Naive thymus-derived CD8-positive, alpha-beta T cell (primary cell): ENCODE measurements at regions not wholly inside any gene's neighbourhood (a gene's known extent, or its start where the extent isn't known, plus 50 kb on each side); places are given as distances from the start of the nearest gene placed in this dataset.

Experiments used
- ATAC-seq, 2 donors: fragments of 150-1000 bp; cut with Tn5 transposase in 1 of 2; sonication (Bioruptor Pico), chemical (Tn5 transposase) in 1 of 2; 1 replicate in 1 of 2; 2 replicates in 1 of 2; pipeline ENCODE4 v1.10.0; 2021; ENCODE audit warnings: mild to moderate bottlenecking in 2 of 2, moderate library complexity in 2 of 2
- POLR2A ChIA-PET: fragments of 350-600 bp; sonication (Branson Sonifier 250); formaldehyde crosslinking; loops from one replicate; lab custom pipeline; 2021; ENCODE audit warnings: antibody characterized with exemption; lab: Charles Lee
- DNase-seq, 10 donors: peaks; one replicate each; pipeline versions ENCODE4 v3.0.0 to v3.0.0-alpha.2; 2020 to 2022
- H3K27ac Mint-ChIP-seq, 10 donors: one replicate each; pipeline ENCODE4 v1.8.0; 2020 to 2022; ENCODE audit warnings: mild to moderate bottlenecking in 10 of 10, mixed read lengths in 10 of 10, moderate library complexity in 4 of 10, inconsistent platforms in 1 of 10
- H3K27me3 Mint-ChIP-seq, 5 donors: one replicate each; pipeline ENCODE4 v1.8.0; 2021 to 2022; ENCODE audit warnings: mixed read lengths in 5 of 5
- H3K36me3 Mint-ChIP-seq, 3 donors: one replicate each; pipeline ENCODE4 v1.8.0; 2020 to 2022; ENCODE audit warnings: mixed read lengths in 3 of 3, mild to moderate bottlenecking in 2 of 3, inconsistent platforms in 1 of 3
- H3K4me1 Mint-ChIP-seq, 4 donors: one replicate each; pipeline ENCODE4 v1.8.0; 2021 to 2022; ENCODE audit warnings: mixed read lengths in 4 of 4
- H3K4me3 Mint-ChIP-seq, 10 donors: one replicate each; pipeline ENCODE4 v1.8.0; 2020 to 2022; ENCODE audit warnings: mild to moderate bottlenecking in 10 of 10, mixed read lengths in 10 of 10, moderate library complexity in 6 of 10, inconsistent platforms in 1 of 10
- H3K9me3 Mint-ChIP-seq, 9 donors: one replicate each; pipeline ENCODE4 v1.8.0; 2020 to 2022; ENCODE audit warnings: mixed read lengths in 9 of 9, mild to moderate bottlenecking in 3 of 9, inconsistent platforms in 1 of 9, moderate library complexity in 1 of 9

DNA sequence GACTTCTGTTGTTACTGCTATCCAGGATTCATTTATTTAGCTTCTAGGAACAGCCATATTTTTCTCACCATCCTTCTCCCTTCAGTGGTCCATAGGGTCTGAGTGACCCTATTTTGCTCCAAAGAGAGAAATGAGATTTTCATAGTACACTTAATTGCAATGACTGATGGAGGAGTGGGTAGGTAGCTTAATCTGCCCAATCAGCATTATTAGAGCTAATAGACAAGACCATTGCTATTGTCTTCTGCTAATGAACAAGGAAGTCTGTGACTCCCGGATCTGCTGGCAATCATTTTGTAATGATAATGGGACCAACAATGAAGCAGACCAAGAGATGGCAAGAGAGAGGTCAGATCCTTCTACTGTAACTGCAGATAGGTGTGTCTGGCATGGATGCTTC lies 271.4 kb upstream of the SLC7A11 start:
- no peak overlapping the region for H3K27ac Mint-ChIP-seq
- ATAC-seq = no peak
- no peak for DNase-seq
- POLR2A ChIA-PET = no interaction called here
- peaks cover 2 to 9% (median 3%) of the 10 kb centered on the region in 5 donors for H3K27me3 Mint-ChIP-seq
- no peaks in the 10 kb centered on the region for H3K9me3 Mint-ChIP-seq
- H3K36me3 Mint-ChIP-seq = no peaks in the 10 kb centered on the region
- no peak overlapping the region for H3K4me3 Mint-ChIP-seq
- no peaks in the 10 kb centered on the region for H3K4me1 Mint-ChIP-seq

DNA sequence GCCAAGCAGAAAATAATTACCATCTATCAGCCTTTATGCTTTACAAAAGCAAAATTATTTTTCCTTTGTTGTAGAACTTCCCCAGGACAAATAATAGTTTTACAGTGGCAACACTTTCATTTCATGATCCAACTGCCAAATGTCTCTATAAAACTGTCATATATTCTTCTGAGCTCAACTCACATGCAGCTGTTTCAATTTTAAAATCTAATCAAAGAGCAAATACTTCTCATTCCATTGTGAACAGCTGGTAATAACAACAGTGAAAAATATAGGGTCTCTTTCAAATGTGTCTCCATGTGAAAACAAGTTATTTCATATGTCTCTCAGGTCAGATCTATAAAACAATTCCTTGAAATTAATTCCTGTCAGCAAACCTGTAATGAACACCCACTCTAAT lies 270.6 kb upstream of the SLC7A11 start:
- H3K4me1 Mint-ChIP-seq = no peaks in the 10 kb centered on the region
- no peak overlapping the region for H3K27ac Mint-ChIP-seq
- DNase-seq (no peak), ATAC-seq (no peak)
- H3K9me3 Mint-ChIP-seq = peaks cover 0 to 3% (median 0%) of the 10 kb centered on the region in 9 donors
- POLR2A ChIA-PET = no interaction called here
- H3K36me3 Mint-ChIP-seq = no peaks in the 10 kb centered on the region
- no peak overlapping the region for H3K4me3 Mint-ChIP-seq
- H3K27me3 Mint-ChIP-seq = peaks cover 0 to 17% (median 4%) of the 10 kb centered on the region in 5 donors

DNA sequence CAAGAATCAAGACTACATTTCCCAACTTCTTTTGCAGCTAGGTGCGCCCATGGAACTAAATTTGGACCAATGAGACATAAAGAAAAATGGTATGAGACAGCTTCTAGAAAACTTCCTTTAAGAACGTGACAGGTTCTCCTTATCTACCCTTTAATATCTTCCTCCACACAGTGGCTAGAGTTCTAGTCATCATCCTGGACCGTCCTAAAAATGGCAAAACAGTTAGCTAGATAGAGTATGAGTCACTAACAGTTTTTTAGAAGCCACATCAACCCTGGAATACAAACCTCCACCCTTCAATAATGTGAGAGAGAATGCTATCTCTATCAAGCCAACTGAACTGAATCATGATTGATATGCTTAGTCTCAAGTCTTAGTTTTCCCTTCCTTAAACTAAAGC lies 267.9 kb upstream of the SLC7A11 start:
- Mint-ChIP-seq H3K36me3 (peaks cover 0 to 4% (median 2%) of the 10 kb centered on the region in 3 donors), H3K4me3 (no peak overlapping the region), H3K4me1 (no peaks in the 10 kb centered on the region), H3K27ac (no peak overlapping the region), H3K27me3 (peaks cover 0 to 26% (median 6%) of the 10 kb centered on the region in 5 donors), H3K9me3 (peaks cover 0 to 16% (median 10%) of the 10 kb centered on the region in 9 donors)
- DNase-seq (no peak), ATAC-seq (no peak)
- POLR2A ChIA-PET = no interaction called here

DNA sequence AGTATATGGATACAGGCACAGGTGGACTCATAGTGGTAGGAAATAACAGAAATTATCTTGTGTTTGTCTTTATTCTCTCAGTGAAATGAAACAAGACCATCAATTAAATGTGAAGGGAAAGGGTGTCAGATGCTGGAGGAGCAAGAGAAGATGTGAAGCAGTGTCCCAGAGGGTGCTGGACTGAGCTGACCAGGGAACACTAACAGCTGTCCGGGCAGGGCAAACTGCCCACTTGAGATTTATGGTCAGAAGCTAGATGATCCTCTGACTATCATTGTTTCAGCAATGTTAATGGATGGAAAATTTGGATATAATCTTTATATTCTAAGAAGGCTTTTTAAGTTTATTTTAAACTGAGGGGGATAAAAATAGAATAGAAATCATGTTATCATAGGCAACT lies 267.2 kb upstream of the SLC7A11 start:
- POLR2A ChIA-PET = no interaction called here
- Mint-ChIP-seq H3K4me3 (no peak overlapping the region), H3K27ac (no peak overlapping the region), H3K27me3 (peaks cover 0 to 26% (median 6%) of the 10 kb centered on the region in 5 donors), H3K9me3 (peaks cover 0 to 19% (median 11%) of the 10 kb centered on the region in 9 donors), H3K4me1 (no peaks in the 10 kb centered on the region), H3K36me3 (peaks cover 0 to 4% (median 2%) of the 10 kb centered on the region in 3 donors)
- no peak for ATAC-seq
- no peak for DNase-seq

DNA sequence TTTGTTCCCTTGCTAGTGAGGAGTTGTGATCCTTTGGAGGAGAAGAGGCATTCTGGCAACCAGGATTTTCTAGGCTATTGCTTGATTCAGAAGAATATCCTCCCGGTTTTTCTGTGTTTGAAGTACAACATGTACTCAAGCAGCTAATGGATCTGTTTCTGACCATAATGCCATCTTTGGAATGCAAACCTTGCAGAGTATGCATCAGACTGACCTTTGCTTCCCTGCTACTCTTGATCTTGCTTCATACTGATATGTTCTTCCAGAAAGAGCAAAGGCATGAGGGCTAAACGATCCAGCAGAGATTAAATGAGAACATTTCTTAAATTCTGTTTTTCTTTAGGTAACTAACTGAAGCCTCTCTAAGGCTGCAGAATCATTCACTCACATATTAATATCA lies 265.4 kb upstream of the SLC7A11 start:
- Mint-ChIP-seq H3K27ac (no peak overlapping the region), H3K4me3 (no peak overlapping the region), H3K4me1 (no peaks in the 10 kb centered on the region), H3K36me3 (peaks cover 0 to 4% (median 2%) of the 10 kb centered on the region in 3 donors), H3K27me3 (peaks cover 0 to 30% (median 6%) of the 10 kb centered on the region in 5 donors), H3K9me3 (peaks cover 0 to 32% (median 18%) of the 10 kb centered on the region in 9 donors)
- ATAC-seq = no peak
- POLR2A ChIA-PET = no interaction called here
- DNase-seq = no peak

DNA sequence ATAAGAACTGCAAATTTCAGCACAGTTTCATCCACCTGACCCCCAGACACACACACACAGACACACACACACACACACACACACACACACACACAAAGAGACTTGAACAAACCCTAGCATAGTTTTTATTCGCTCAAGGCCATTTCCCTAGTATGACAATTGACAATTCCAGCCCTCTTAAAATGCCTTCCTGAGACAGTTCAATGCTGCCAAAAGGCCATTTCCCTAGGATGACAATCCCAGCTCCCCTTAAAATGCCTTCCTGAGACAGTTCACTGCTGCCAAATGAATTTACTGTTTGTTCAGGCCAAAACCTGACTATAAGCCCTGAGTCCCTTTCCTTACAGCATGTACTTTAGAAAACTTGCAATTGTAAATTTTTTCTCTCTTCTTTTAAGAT lies 259.5 kb upstream of the SLC7A11 start:
- Mint-ChIP-seq H3K4me3 (no peak overlapping the region), H3K4me1 (no peaks in the 10 kb centered on the region), H3K36me3 (peaks cover 0 to 11% (median 2%) of the 10 kb centered on the region in 3 donors), H3K9me3 (peaks cover 4 to 58% (median 23%) of the 10 kb centered on the region in 9 donors), H3K27ac (no peak overlapping the region), H3K27me3 (peaks cover 0 to 7% (median 0%) of the 10 kb centered on the region in 5 donors)
- POLR2A ChIA-PET = no interaction called here
- no peak for ATAC-seq
- DNase-seq = no peak

DNA sequence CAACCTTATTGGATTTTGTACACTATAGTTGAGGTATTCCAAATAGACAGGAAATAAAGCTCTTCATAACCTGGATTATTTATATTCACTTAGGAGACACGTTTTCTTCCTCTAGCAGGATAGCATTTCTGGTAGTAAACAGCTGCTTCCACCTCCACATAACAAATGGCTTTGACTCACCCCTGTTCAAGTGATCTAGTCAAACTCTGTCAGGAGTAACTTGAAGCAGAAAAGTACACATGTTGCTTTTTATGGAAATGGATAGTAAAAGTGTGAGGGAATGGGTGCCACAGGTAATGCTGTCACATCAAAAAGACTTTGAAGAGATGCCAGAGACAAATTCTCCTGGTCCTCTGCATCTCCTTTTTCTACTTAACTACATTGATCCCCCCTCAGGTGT lies 258.7 kb upstream of the SLC7A11 start:
- DNase-seq (no peak), ATAC-seq (no peak)
- Mint-ChIP-seq H3K27ac (no peak overlapping the region), H3K36me3 (peaks cover 0 to 11% (median 2%) of the 10 kb centered on the region in 3 donors), H3K9me3 (peaks cover 4 to 51% (median 23%) of the 10 kb centered on the region in 9 donors), H3K4me3 (no peak overlapping the region), H3K27me3 (peaks cover 0 to 7% (median 0%) of the 10 kb centered on the region in 5 donors), H3K4me1 (no peaks in the 10 kb centered on the region)
- POLR2A ChIA-PET = no interaction called here

DNA sequence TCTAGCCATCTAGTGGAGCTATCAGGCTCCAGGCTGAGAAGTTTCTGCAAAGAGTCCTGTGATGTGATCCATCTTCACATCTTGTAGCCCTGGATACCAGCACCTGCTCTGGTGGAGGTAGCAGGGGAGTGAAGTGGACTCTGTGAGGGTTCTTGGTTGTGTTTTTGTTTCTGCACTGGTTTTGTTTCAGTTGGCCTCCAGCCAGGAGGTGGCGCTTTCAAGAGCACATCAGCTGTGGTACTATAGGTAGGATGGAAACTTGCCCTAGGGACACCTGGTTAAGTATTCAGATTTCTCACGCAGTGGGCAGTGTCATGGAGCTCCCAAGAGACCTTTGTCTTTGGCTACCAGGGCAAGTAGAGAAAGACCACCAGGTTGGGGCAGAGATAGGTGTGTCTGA lies 257.5 kb upstream of the SLC7A11 start:
- Mint-ChIP-seq H3K9me3 (peaks cover 4 to 41% (median 20%) of the 10 kb centered on the region in 9 donors), H3K36me3 (peaks cover 0 to 7% (median 0%) of the 10 kb centered on the region in 3 donors), H3K27me3 (peaks cover 0 to 4% (median 0%) of the 10 kb centered on the region in 5 donors), H3K4me1 (no peaks in the 10 kb centered on the region), H3K27ac (no peak overlapping the region), H3K4me3 (no peak overlapping the region)
- POLR2A ChIA-PET = no interaction called here
- no peak for ATAC-seq
- DNase-seq = no peak

DNA sequence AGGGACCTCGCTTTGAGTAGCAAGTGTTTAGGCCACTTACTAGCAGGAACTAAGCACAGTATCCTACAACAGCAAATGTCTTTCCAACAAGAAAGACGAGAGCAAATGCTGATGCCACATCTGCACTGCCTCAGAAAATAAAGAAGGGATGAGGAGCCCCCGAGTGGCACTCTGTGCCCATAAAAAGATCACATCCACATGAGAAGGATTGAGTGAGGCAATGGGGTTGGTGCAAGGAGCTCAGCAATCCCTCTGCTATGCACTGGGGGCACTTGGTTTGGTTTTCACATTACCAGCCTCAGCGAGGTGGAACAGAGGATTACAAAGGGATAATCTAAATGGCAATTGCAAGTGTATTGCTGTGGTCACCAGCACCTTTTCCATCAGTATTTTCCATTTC lies 252.8 kb upstream of the SLC7A11 start:
- H3K27ac Mint-ChIP-seq = no peak overlapping the region
- H3K36me3 Mint-ChIP-seq = peaks cover 0 to 7% (median 0%) of the 10 kb centered on the region in 3 donors
- POLR2A ChIA-PET = no interaction called here
- no peaks in the 10 kb centered on the region for H3K4me1 Mint-ChIP-seq
- H3K4me3 Mint-ChIP-seq = no peak overlapping the region
- DNase-seq (no peak), ATAC-seq (no peak)
- H3K9me3 Mint-ChIP-seq = peaks cover 0 to 21% (median 9%) of the 10 kb centered on the region in 9 donors
- H3K27me3 Mint-ChIP-seq = peaks cover 0 to 3% (median 0%) of the 10 kb centered on the region in 5 donors

DNA sequence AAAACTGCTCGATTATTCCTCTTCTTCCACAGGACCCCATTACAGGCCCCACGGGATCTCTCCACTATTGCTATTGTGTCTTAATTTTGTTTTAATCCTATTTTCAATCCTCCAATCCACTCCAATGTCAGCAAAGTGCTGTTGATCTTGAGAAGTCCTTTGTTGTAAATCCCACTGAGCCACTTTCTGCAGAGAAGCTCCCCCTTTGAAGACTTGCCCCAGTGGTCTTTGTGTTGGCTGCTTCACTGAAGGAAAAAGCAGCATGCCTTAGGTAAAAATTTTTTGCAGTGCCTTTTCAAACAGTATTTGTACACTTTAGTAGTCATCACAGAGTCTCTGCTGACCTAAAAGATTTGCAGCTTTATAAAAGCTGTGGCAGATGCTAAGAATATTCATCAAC lies 252.0 kb upstream of the SLC7A11 start:
- H3K9me3 Mint-ChIP-seq = peaks cover 0 to 13% (median 3%) of the 10 kb centered on the region in 9 donors
- POLR2A ChIA-PET = no interaction called here
- H3K27ac Mint-ChIP-seq = no peak overlapping the region
- ATAC-seq (no peak), DNase-seq (no peak)
- no peaks in the 10 kb centered on the region for H3K4me1 Mint-ChIP-seq
- peaks cover 0 to 3% (median 0%) of the 10 kb centered on the region in 5 donors for H3K27me3 Mint-ChIP-seq
- H3K36me3 Mint-ChIP-seq = peaks cover 0 to 7% (median 0%) of the 10 kb centered on the region in 3 donors
- no peak overlapping the region for H3K4me3 Mint-ChIP-seq

DNA sequence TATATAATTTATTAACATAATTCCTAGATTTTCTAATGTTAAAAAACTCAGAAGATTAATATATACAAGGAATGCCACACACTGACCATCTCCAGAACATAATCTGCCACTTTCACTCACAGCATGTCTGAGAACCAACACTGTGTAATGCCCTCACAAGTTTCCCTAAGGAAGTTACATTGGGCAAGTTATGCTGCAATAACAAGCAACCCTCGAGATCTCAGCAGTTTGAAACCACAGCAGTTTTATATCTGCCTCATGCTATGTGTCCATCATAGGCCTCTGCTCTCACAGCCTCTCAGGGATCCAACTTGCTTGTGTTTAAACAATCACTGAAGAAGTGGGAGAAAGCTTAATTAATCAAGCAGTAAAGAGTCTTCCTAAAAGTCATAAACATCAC lies 250.0 kb upstream of the SLC7A11 start:
- H3K27ac Mint-ChIP-seq = no peak overlapping the region
- POLR2A ChIA-PET = no interaction called here
- H3K9me3 Mint-ChIP-seq = peaks cover 0 to 3% (median 0%) of the 10 kb centered on the region in 9 donors
- H3K36me3 Mint-ChIP-seq = no peaks in the 10 kb centered on the region
- H3K4me3 Mint-ChIP-seq = no peak overlapping the region
- no peak for DNase-seq
- no peak for ATAC-seq
- H3K27me3 Mint-ChIP-seq = peaks cover 0 to 4% (median 0%) of the 10 kb centered on the region in 5 donors
- H3K4me1 Mint-ChIP-seq = no peaks in the 10 kb centered on the region

DNA sequence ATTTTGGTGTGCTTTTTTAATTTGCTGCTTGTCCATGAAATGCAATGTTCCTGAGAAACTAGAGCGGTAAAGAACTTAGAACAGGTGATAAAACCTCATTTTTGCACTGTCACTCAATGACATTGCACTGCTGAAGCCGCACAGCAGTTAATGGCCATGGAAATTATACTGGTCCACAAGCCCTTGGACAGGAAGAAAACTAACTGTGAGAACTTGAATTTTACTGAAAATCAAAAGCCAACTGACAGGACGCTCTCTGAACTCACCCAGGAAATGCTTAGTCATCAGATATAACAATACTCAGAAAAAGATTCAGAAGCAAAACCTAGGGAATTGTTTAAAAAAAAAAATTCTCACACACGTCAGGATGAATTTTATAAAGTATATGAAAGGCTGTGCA lies 246.4 kb upstream of the SLC7A11 start:
- Mint-ChIP-seq H3K4me1 (no peaks in the 10 kb centered on the region), H3K9me3 (peaks cover 0 to 2% (median 0%) of the 10 kb centered on the region in 9 donors), H3K27me3 (peaks cover 0 to 4% (median 0%) of the 10 kb centered on the region in 5 donors), H3K27ac (no peak overlapping the region), H3K4me3 (no peak overlapping the region), H3K36me3 (no peaks in the 10 kb centered on the region)
- DNase-seq (no peak), ATAC-seq (no peak)
- POLR2A ChIA-PET = no interaction called here

DNA sequence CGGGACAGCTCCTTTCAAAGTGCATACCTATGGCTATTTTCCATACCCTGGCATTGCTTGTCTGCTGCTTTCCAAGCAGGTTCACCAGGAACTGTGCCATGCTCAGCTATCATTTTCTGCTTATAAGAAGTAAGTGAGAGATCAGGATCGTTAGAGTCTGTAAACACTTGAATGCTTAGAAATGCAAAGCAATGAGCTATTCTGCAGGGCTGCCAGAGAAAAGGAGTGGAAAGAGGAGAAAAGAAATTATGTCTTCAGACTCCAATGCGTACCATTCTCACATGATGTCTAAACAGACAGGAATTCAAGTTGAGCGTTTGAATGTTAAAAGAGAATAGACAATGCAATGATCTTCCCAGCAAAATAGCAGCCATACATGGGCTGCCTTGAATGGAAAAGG lies 245.5 kb upstream of the SLC7A11 start:
- Mint-ChIP-seq H3K9me3 (peaks cover 0 to 2% (median 0%) of the 10 kb centered on the region in 9 donors), H3K4me1 (no peaks in the 10 kb centered on the region), H3K27ac (no peak overlapping the region), H3K4me3 (no peak overlapping the region), H3K36me3 (no peaks in the 10 kb centered on the region), H3K27me3 (peaks cover 0 to 4% (median 0%) of the 10 kb centered on the region in 5 donors)
- POLR2A ChIA-PET = no interaction called here
- no peak for ATAC-seq
- no peak for DNase-seq

DNA sequence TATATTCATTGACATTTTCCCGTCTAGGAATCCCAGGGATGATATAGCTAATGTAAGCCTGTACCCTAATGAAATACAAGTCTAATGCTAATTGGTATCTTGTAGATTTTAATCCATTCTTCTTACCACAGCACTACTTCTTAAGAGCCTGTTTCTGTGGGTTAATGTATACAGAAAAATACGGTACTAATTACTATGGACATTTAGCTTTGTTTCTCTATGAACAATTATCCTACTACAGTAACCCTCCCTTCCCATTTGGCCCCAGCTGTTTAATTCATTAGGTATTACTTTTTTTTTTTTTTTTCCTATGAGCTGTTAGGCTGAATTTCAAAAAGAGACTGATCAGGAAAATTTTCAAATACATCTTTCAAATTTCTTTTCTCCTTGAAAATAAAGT lies 245.1 kb upstream of the SLC7A11 start:
- Mint-ChIP-seq H3K27me3 (peaks cover 0 to 4% (median 0%) of the 10 kb centered on the region in 5 donors), H3K9me3 (peaks cover 0 to 5% (median 0%) of the 10 kb centered on the region in 9 donors), H3K36me3 (no peaks in the 10 kb centered on the region), H3K27ac (no peak overlapping the region), H3K4me3 (no peak overlapping the region), H3K4me1 (no peaks in the 10 kb centered on the region)
- POLR2A ChIA-PET = no interaction called here
- DNase-seq (no peak), ATAC-seq (no peak)
